GM23338 (cell line): ENCODE measurements at regions not wholly inside any gene's neighbourhood (a gene's known extent, or its start where the extent isn't known, plus 50 kb on each side); places are given as distances from the start of the nearest gene placed in this dataset.

Experiments used
- ATAC-seq: fragments of 200-7000 bp; cut with Tn5 transposase; 3 replicates; pipeline ENCODE4 v1.9.1; 2020
- DNase-seq: peaks from one replicate; pipeline ENCODE4 v3.0.0-alpha.2; 2015; ENCODE audit warnings: low spot score
- H2AFZ ChIP-seq: fragments of 200-600 bp; sonication (generic); 2 replicates; pipeline ENCODE4 v1.8.0; 2016; ENCODE audit warnings: antibody characterized with exemption, mild to moderate bottlenecking, moderate library complexity
- H3F3A ChIP-seq: fragments of 200-600 bp; sonication (generic); replicated peaks from 2 replicates; pipeline ENCODE4 v1.8.0; 2017; ENCODE audit warnings: antibody characterized with exemption, mixed run types, low read depth
- H3K27ac ChIP-seq: fragments of 200-600 bp; sonication (generic); 2 replicates; pipeline ENCODE4 v1.6.1; 2016; ENCODE audit warnings: low read depth
- H3K27me3 ChIP-seq: fragments of 200-600 bp; sonication (generic); 2 replicates; pipeline ENCODE4 v1.8.0; 2016; ENCODE audit warnings: mild to moderate bottlenecking, mixed run types, moderate library complexity; ENCODE audit not compliant: insufficient read depth
- H3K36me3 ChIP-seq: fragments of 200-600 bp; sonication (generic); 2 replicates; pipeline ENCODE4 v1.8.0; 2016; ENCODE audit warnings: mild to moderate bottlenecking; ENCODE audit not compliant: insufficient read depth
- H3K4me1 ChIP-seq: fragments of 200-600 bp; sonication (generic); 2 replicates; pipeline ENCODE4 v1.8.0; 2016; ENCODE audit warnings: mild to moderate bottlenecking, moderate library complexity; ENCODE audit not compliant: insufficient read depth
- H3K4me2 ChIP-seq: fragments of 200-600 bp; sonication (generic); 2 replicates; pipeline ENCODE4 v1.7.1; 2017; ENCODE audit warnings: mixed run types
- H3K4me3 ChIP-seq: fragments of 200-600 bp; sonication (generic); 2 replicates; pipeline ENCODE4 v1.6.1; 2016; ENCODE audit warnings: mixed run types
- H3K79me2 ChIP-seq: fragments of 200-600 bp; sonication (generic); replicated peaks from 2 replicates; pipeline ENCODE4 v1.8.0; 2017; ENCODE audit warnings: mild to moderate bottlenecking; ENCODE audit not compliant: insufficient read depth
- H3K9me2 ChIP-seq: fragments of 200-600 bp; sonication (generic); 2 replicates; pipeline ENCODE4 v1.8.0; 2017; ENCODE audit not compliant: insufficient read depth
- H4K20me1 ChIP-seq: fragments of 200-600 bp; sonication (generic); replicated peaks from 2 replicates; pipeline ENCODE4 v1.8.0; 2017; ENCODE audit warnings: mild to moderate bottlenecking; ENCODE audit not compliant: insufficient read depth
- H3K27ac Mint-ChIP-seq: 2 replicates; pipeline ENCODE4 v1.8.0; 2020; ENCODE audit warnings: inconsistent platforms, mild to moderate bottlenecking, moderate library complexity, mixed read lengths
- H3K27me3 Mint-ChIP-seq: 3 replicates; pipeline ENCODE4 v1.8.0; 2022; ENCODE audit warnings: low read depth, mild to moderate bottlenecking, moderate library complexity, mixed read lengths, inconsistent platforms; ENCODE audit not compliant: insufficient read depth, poor library complexity
- H3K36me3 Mint-ChIP-seq: 3 replicates; pipeline ENCODE4 v1.8.0; 2021; ENCODE audit warnings: low read depth, mild to moderate bottlenecking, inconsistent platforms, moderate library complexity, mixed read lengths
- H3K4me1 Mint-ChIP-seq: 3 replicates; pipeline ENCODE4 v1.8.0; 2020; ENCODE audit warnings: mild to moderate bottlenecking, inconsistent platforms, mixed read lengths
- H3K4me3 Mint-ChIP-seq: 3 replicates; pipeline ENCODE4 v1.8.0; 2021; ENCODE audit warnings: moderate library complexity, mild to moderate bottlenecking, inconsistent platforms, mixed read lengths
- H3K9me3 Mint-ChIP-seq: 3 replicates; pipeline ENCODE4 v1.8.0; 2020; ENCODE audit warnings: moderate library complexity, mild to moderate bottlenecking, inconsistent platforms, mixed read lengths
- CREB1 ChIP-seq: fragments of 250-450 bp; sonication (Bioruptor Pico); IDR thresholded peaks from 2 replicates; pipeline ENCODE4 v1.5.0; 2020; ENCODE audit warnings: low read depth, mild to moderate bottlenecking, moderate library complexity
- CTCF ChIP-seq, 2 experiments: fragments of 200-600 bp in 1 of 2; sonication (generic) in 1 of 2; conservative IDR thresholded peaks; 2 replicates each; pipeline versions ENCODE4 v1.5.1 to v1.6.1; 2016 to 2017; ENCODE audit warnings: antibody characterized with exemption in 2 of 2, low read depth in 2 of 2, mild to moderate bottlenecking in 2 of 2, moderate library complexity in 1 of 2
- STAT1 ChIP-seq: IDR thresholded peaks from one replicate; pipeline ENCODE4 v1.6.1; 2016; ENCODE audit warnings: antibody characterized with exemption; ENCODE audit not compliant: unreplicated experiment
- ZNF331 ChIP-seq: fragments of 250-450 bp; sonication (Bioruptor Pico); IDR thresholded peaks from 2 replicates; pipeline ENCODE4 v1.5.0; 2020; ENCODE audit warnings: low read depth, mild to moderate bottlenecking, moderate library complexity
- ZNF462 ChIP-seq: fragments of 250-450 bp; sonication (Bioruptor Pico); IDR thresholded peaks from 2 replicates; pipeline ENCODE4 v1.5.0; 2020; ENCODE audit warnings: mild to moderate bottlenecking, moderate library complexity

GRCh38 chr20:22303523-22303922, 280.8 kb downstream of the FOXA2 start:
- Mint-ChIP-seq H3K4me1 (peaks cover 5% of the 10 kb centered on the region; the same call in 2 of the 3 replicates), H3K27ac (no peak overlapping the region), H3K9me3 (no peaks in the 10 kb centered on the region; the same call in 2 of the 3 replicates), H3K27me3 (peaks cover 11% of the 10 kb centered on the region), H3K36me3 (no peaks in the 10 kb centered on the region), H3K4me3 (no peak overlapping the region)
- Histone ChIP-seq H3K79me2 (no peaks in the 10 kb centered on the region), H3K4me1 (no peaks in the 10 kb centered on the region; the same call in 1 of the 2 replicates), H3K9me2 (peaks cover 10% of the 10 kb centered on the region), H3K4me3 (no peak overlapping the region), H3K27ac (no peak overlapping the region), H2AFZ (0 out of 2 replicates have a peak overlapping the region, but pooled peaks have one; percentile 49), H4K20me1 (no peaks in the 10 kb centered on the region), H3K27me3 (no peaks in the 10 kb centered on the region), H3F3A (no peaks in the 10 kb centered on the region), H3K36me3 (no peaks in the 10 kb centered on the region; the same call in 1 of the 2 replicates), H3K4me2 (no peak overlapping the region)
- DNase-seq, result peak; percentile 64
- TF ChIP-seq ZNF331 (CRISPR knock-in tag) (no peak), CTCF (conservative IDR thresholded peaks at IDR 0.05; ENCODE audit: low read depth in 2 of 2) (peak; percentile 57 to 62), STAT1 (no peak), CREB1 (CRISPR knock-in tag) (no peak), ZNF462 (no peak)
- no peak for ATAC-seq
